HG03457 (cell line): ENCODE measurements at regions not wholly inside any gene's neighbourhood (a gene's known extent, or its start where the extent isn't known, plus 50 kb on each side); places are given as distances from the start of the nearest gene placed in this dataset.

Source experiments
- ATAC-seq: cut with Tn5 transposase; IDR thresholded peaks from one replicate; pipeline ENCODE4 v1.9.1; 2021; ENCODE audit warnings: moderate number of reproducible peaks; ENCODE audit not compliant: unreplicated experiment

GRCh38 chr1:90092441-90092840, 97.5 kb downstream of the ZNF326 start:
- no peak for ATAC-seq
